Transverse colon (tissue), 4 donors: ENCODE measurements at regions not wholly inside any gene's neighbourhood (a gene's known extent, or its start where the extent isn't known, plus 50 kb on each side); places are given as distances from the start of the nearest gene placed in this dataset.

ENCODE experiments used
- EP300 ChIP-seq: sonication (generic); formaldehyde crosslinking; IDR thresholded peaks from one replicate; pipeline ENCODE4 v1.6.1; 2017; ENCODE audit warnings: antibody characterized with exemption, low read depth
- POLR2A ChIP-seq: fragments of 450-650 bp; IDR thresholded peaks from one replicate; pipeline ENCODE4 v1.6.1; 2016; ENCODE audit warnings: antibody characterized with exemption, mild to moderate bottlenecking, moderate library complexity
- POLR2AphosphoS5 ChIP-seq, 3 donors: sonication (generic); formaldehyde crosslinking; IDR thresholded peaks; one replicate each; pipeline ENCODE4 v1.6.1; 2016; ENCODE audit warnings: antibody characterized with exemption in 3 of 3
- TF ChIP-seq, protein P1 (sequence below), 5 experiments: fragments of 200-600 bp in 3 of 5; fragments of 450-650 bp in 2 of 5; sonication (generic) in 3 of 5; IDR thresholded peaks; 1 replicate in 2 of 5; 2 replicates in 3 of 5; pipeline ENCODE4 v1.5.1; 2016 to 2017; ENCODE audit warnings: antibody characterized with exemption in 5 of 5, inconsistent platforms in 3 of 5, mild to moderate bottlenecking in 2 of 5, moderate library complexity in 1 of 5

DNA sequence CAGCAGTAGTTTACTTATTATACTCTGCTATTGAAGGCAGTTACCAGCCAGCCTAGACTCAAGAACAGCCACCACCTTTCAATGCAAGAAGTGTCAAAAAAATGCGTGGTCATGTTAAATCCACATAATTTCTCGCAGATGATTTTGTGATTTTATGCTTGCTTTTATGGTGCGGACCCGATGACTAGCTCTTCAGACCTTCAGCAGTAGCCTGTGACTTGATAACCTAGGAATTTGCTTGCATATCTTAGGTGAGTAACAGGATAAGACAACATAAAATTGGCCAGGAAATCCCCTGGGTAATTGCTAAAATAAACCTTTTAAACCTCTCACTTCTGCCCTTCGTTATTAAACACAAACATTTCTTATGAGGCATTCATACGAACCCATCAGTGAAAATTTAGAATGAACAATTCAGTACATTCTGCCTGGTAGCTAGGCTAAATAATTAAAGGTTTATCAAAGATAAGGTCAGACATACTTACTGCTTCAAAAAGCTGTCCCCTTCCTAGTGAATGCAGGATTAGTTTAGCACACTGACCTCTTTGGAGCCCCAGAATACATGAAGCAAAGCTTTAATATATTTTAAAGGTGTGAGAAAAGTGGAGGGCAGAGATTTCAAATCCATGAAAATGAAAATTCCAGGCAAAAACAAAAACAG is 798.8 kb downstream of the OTOL1 start:
- TF ChIP-seq, protein P1, sequence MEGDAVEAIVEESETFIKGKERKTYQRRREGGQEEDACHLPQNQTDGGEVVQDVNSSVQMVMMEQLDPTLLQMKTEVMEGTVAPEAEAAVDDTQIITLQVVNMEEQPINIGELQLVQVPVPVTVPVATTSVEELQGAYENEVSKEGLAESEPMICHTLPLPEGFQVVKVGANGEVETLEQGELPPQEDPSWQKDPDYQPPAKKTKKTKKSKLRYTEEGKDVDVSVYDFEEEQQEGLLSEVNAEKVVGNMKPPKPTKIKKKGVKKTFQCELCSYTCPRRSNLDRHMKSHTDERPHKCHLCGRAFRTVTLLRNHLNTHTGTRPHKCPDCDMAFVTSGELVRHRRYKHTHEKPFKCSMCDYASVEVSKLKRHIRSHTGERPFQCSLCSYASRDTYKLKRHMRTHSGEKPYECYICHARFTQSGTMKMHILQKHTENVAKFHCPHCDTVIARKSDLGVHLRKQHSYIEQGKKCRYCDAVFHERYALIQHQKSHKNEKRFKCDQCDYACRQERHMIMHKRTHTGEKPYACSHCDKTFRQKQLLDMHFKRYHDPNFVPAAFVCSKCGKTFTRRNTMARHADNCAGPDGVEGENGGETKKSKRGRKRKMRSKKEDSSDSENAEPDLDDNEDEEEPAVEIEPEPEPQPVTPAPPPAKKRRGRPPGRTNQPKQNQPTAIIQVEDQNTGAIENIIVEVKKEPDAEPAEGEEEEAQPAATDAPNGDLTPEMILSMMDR (IDR thresholded peaks at IDR 0.05) = no peak
- no peak for TF ChIP-seq POLR2AphosphoS5 (IDR thresholded peaks at IDR 0.05)
- TF ChIP-seq POLR2A = no peak
- TF ChIP-seq EP300 = no peak
